PC-9 (cell line): ENCODE measurements at regions not wholly inside any gene's neighbourhood (a gene's known extent, or its start where the extent isn't known, plus 50 kb on each side); places are given as distances from the start of the nearest gene placed in this dataset.

Source experiments
- EZH2 ChIP-seq: fragments of 200-600 bp; sonication (generic); IDR thresholded peaks from 2 replicates; pipeline ENCODE4 v1.8.0; 2017; ENCODE audit warnings: antibody characterized with exemption, low read depth
- TF ChIP-seq, protein P1 (sequence below): fragments of 200-600 bp; sonication (generic); conservative IDR thresholded peaks from 2 replicates; pipeline ENCODE4 v1.6.1; 2017; ENCODE audit warnings: mixed run types, antibody characterized with exemption, mild to moderate bottlenecking, moderate library complexity

DNA sequence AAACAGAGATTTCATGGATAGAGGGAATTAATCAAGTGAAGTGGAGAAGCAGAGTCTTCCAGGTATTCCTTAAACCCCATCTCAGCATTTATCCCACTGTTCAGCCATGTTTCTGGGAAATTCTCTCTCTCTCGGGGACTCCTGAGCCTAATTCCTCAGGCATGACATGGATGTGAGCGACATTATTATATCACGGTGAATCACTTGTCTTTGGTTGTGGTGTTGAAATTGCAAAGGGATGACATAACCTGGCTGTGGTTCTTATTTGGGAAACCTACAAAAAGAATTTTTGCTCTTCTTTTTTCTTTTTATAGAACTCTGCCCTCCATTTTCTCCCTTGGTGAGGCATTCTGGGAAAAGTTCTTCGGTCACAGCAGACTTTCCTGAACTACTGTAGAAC, 457.9 kb upstream of the PTGER4 start:
- TF ChIP-seq, protein P1, sequence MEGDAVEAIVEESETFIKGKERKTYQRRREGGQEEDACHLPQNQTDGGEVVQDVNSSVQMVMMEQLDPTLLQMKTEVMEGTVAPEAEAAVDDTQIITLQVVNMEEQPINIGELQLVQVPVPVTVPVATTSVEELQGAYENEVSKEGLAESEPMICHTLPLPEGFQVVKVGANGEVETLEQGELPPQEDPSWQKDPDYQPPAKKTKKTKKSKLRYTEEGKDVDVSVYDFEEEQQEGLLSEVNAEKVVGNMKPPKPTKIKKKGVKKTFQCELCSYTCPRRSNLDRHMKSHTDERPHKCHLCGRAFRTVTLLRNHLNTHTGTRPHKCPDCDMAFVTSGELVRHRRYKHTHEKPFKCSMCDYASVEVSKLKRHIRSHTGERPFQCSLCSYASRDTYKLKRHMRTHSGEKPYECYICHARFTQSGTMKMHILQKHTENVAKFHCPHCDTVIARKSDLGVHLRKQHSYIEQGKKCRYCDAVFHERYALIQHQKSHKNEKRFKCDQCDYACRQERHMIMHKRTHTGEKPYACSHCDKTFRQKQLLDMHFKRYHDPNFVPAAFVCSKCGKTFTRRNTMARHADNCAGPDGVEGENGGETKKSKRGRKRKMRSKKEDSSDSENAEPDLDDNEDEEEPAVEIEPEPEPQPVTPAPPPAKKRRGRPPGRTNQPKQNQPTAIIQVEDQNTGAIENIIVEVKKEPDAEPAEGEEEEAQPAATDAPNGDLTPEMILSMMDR, result no peak
- no peak for TF ChIP-seq EZH2
